Activated CD8-positive, alpha-beta T cell treated with anti-CD3 and anti-CD28 coated beads for 36 hours (primary cell): ENCODE measurements at regions not wholly inside any gene's neighbourhood (a gene's known extent, or its start where the extent isn't known, plus 50 kb on each side); places are given as distances from the start of the nearest gene placed in this dataset.
"Not testable (repeated sequence)": the region's sequence is repeated elsewhere in the genome, so short reads cannot be mapped to it uniquely, and the experiment has no call there.

Source experiments
- ATAC-seq: fragments of 200-7000 bp; cut with Tn5 transposase; one replicate; pipeline ENCODE4 v1.10.0; 2021; ENCODE audit warnings: mild to moderate bottlenecking, moderate library complexity
- CTCF ChIA-PET: fragments of 350-600 bp; sonication (Branson Sonifier 250); formaldehyde crosslinking; loops from one replicate; lab custom pipeline; 2021; ENCODE audit warnings: antibody characterized with exemption; lab: Charles Lee
- POLR2A ChIA-PET: fragments of 350-600 bp; sonication (Branson Sonifier 250); formaldehyde crosslinking; loops from one replicate; lab custom pipeline; 2021; ENCODE audit warnings: antibody characterized with exemption; lab: Charles Lee
- DNase-seq: peaks from one replicate; pipeline ENCODE4 v3.0.0-alpha.2; 2020
- H3K27ac Mint-ChIP-seq: one replicate; pipeline ENCODE4 v1.8.0; 2021; ENCODE audit warnings: mild to moderate bottlenecking, mixed read lengths
- H3K27me3 Mint-ChIP-seq: one replicate; pipeline ENCODE4 v1.8.0; 2021; ENCODE audit warnings: mixed read lengths
- H3K36me3 Mint-ChIP-seq: one replicate; pipeline ENCODE4 v1.8.0; 2021; ENCODE audit warnings: low read depth, mixed read lengths
- H3K4me1 Mint-ChIP-seq: one replicate; pipeline ENCODE4 v1.8.0; 2021; ENCODE audit warnings: low read depth, mixed read lengths
- H3K4me3 Mint-ChIP-seq: one replicate; pipeline ENCODE4 v1.8.0; 2021; ENCODE audit warnings: mild to moderate bottlenecking, moderate library complexity, mixed read lengths
- H3K9me3 Mint-ChIP-seq: one replicate; pipeline ENCODE4 v1.8.0; 2021; ENCODE audit warnings: mixed read lengths
- intact Hi-C: fragments of 100-400 bp; cut with micrococcal nuclease; formaldehyde crosslinking; loops from one replicate; pipeline ENCODE4 v1.10.0; 2022
- TF ChIP-seq, protein P1 (sequence below): fragments of 200-600 bp; IDR thresholded peaks from one replicate; pipeline ENCODE4 v1.8.0; 2022; ENCODE audit warnings: antibody characterized with exemption, mild to moderate bottlenecking

DNA sequence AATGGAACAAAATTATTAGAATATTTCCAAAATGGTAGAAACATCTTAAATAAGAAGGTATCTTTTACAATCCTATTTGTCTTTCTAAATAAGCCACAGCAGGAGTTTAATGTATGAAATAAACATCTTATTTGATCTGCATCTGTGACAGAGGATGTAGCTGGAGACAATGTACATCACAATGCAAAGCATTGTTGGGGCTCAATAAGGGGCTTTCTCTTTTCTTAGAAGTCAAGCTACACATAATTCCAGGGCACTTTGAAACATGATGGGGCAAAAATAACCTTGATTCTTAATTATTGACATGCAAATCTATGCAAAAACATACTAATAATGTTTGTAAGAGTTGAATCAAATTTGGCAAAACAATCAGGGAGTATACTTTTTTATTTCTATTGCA is 255.1 kb downstream of the DSC3 start:
- Mint-ChIP-seq H3K36me3 (no peaks in the 10 kb centered on the region), H3K27me3 (no peaks in the 10 kb centered on the region), H3K4me1 (no peaks in the 10 kb centered on the region), H3K27ac (no peak overlapping the region), H3K4me3 (no peak overlapping the region), H3K9me3 (peaks cover 24% of the 10 kb centered on the region)
- DNase-seq = no peak
- no peak for ATAC-seq
- CTCF ChIA-PET = no interaction called here
- intact Hi-C loops = no loop called here
- POLR2A ChIA-PET = no interaction called here
- TF ChIP-seq, protein P1, sequence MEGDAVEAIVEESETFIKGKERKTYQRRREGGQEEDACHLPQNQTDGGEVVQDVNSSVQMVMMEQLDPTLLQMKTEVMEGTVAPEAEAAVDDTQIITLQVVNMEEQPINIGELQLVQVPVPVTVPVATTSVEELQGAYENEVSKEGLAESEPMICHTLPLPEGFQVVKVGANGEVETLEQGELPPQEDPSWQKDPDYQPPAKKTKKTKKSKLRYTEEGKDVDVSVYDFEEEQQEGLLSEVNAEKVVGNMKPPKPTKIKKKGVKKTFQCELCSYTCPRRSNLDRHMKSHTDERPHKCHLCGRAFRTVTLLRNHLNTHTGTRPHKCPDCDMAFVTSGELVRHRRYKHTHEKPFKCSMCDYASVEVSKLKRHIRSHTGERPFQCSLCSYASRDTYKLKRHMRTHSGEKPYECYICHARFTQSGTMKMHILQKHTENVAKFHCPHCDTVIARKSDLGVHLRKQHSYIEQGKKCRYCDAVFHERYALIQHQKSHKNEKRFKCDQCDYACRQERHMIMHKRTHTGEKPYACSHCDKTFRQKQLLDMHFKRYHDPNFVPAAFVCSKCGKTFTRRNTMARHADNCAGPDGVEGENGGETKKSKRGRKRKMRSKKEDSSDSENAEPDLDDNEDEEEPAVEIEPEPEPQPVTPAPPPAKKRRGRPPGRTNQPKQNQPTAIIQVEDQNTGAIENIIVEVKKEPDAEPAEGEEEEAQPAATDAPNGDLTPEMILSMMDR = no peak

DNA sequence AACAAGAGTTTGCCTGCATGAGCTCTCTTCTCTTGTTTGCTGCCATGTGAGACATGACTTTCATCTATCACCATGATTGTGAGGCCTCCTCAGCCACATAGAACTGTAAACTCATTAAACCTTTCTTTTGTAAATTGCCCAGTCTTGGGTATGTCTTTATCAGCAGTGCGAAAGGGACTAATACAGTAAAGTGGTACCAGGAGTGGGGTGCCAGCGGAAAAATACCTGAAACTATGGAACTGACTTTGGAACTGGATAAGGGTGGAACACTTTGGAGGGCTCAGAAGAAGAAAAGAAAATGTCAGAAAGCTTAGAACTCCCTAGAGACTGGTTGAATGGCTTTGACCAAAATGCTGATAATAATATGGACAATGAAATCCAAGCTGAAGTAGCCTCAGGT is 260.9 kb downstream of the DSC3 start:
- peaks cover 31% of the 10 kb centered on the region for H3K9me3 Mint-ChIP-seq
- CTCF ChIA-PET = interaction anchor here (1.0 kb wide), 1 partner anchor 40 kb away, joined by 3 read pairs; no protein-coding TSS in a partner anchor
- H3K36me3 Mint-ChIP-seq = no peaks in the 10 kb centered on the region
- H3K27ac Mint-ChIP-seq = no peak overlapping the region
- TF ChIP-seq, protein P1 = no peak
- no peak for DNase-seq
- intact Hi-C loops = no loop called here
- ATAC-seq = no peak
- H3K4me3 Mint-ChIP-seq = no peak overlapping the region
- POLR2A ChIA-PET = no interaction called here
- no peaks in the 10 kb centered on the region for H3K27me3 Mint-ChIP-seq
- H3K4me1 Mint-ChIP-seq = no peaks in the 10 kb centered on the region

DNA sequence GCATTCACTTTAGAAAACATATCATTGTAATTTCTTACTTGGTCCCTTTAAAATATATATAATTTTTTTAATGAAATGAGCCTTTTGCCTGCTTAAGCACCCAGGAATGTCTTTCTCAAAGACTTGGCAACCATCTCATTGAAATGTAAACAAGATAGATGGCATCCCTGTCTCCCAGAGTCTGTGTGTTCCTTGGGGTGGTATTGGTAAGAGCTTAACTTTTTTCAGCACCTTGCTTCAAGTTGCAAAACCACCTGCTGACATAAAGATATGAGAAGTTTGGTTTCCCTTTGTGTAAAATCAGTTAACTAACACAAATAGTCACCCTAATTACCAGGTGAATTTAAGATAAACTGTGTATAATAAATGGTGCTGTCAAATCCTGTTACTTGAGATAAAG is 266.9 kb downstream of the DSC3 start:
- ChIA-PET POLR2A (no interaction called here), CTCF (no interaction called here)
- no peak overlapping the region for H3K4me3 Mint-ChIP-seq
- no peaks in the 10 kb centered on the region for H3K4me1 Mint-ChIP-seq
- DNase-seq (no peak), ATAC-seq (no peak)
- no peaks in the 10 kb centered on the region for H3K27me3 Mint-ChIP-seq
- intact Hi-C loops = no loop called here
- no peaks in the 10 kb centered on the region for H3K36me3 Mint-ChIP-seq
- no peak overlapping the region for H3K27ac Mint-ChIP-seq
- H3K9me3 Mint-ChIP-seq = peaks cover 19% of the 10 kb centered on the region
- TF ChIP-seq, protein P1 = no peak

DNA sequence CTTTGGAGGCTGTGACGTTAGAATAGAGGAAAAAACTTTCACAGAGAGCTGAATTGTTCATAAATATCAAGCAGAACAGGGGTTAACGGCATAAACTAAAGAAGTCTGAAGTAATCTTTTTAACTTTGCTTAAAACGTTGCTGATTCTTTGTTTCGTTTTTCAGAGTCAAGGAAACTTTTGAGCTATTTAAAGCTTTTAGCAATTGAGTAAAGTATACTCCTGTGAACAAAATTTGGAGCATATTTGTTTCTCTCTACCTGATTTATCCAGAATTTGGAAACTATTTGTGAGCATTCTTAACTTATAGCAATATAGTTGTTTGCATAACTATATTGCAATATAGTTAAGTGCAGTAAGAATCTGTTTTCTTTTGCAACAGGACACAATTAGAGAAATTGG is 270.4 kb downstream of the DSC3 start:
- H3K36me3 Mint-ChIP-seq, DNase-seq, intact Hi-C loops, ATAC-seq, H3K4me3 Mint-ChIP-seq, CTCF ChIA-PET, H3K27me3 Mint-ChIP-seq, H3K27ac Mint-ChIP-seq, H3K4me1 Mint-ChIP-seq, POLR2A ChIA-PET: not testable (repeated sequence)
- peaks cover 14% of the 10 kb centered on the region for H3K9me3 Mint-ChIP-seq

DNA sequence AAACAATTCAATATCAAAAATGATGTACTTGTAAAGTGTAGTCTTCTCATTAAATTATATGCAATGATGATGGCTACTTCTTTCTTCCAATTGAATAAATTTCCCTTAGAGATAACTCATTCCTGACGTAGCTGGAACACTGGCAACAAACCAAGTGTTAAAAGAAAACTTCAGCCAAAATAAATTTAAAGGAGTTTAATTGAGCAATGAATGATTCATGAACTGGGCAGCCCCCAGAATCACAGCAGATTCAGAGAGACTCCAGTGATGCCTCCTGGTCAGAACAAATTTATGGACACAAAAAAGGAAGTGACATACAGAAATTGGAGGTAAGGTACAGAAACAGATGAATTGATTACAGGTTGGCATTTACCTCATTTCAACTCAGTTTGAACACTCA is 276.5 kb downstream of the DSC3 start:
- ChIA-PET POLR2A (no interaction called here), CTCF (no interaction called here)
- H3K9me3 Mint-ChIP-seq = peaks cover 2% of the 10 kb centered on the region
- intact Hi-C loops = no loop called here
- DNase-seq (no peak), ATAC-seq (no peak)
- no peaks in the 10 kb centered on the region for H3K27me3 Mint-ChIP-seq
- TF ChIP-seq, protein P1 = no peak
- H3K4me1 Mint-ChIP-seq = no peaks in the 10 kb centered on the region
- H3K4me3 Mint-ChIP-seq = no peak overlapping the region
- no peak overlapping the region for H3K27ac Mint-ChIP-seq
- H3K36me3 Mint-ChIP-seq = no peaks in the 10 kb centered on the region

DNA sequence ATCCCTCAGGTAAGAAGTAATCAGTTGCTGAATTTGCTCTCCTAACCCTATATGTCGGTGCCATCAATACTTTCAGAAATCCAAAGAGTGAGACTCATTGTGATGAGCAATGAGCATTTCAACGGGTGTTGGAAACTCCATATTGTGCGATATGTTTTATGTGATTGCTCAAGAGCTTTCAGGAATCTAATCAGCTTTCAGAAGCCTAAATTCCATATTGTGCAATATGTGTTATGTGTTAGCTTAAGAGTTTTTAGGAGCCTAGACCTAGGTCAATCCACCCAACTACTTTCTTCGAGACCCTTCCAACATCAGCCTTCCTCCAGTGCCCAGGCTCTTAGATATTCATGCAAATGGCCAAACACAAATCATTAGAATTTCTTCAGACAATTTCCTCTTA is 277.3 kb downstream of the DSC3 start:
- Mint-ChIP-seq H3K36me3 (no peaks in the 10 kb centered on the region), H3K9me3 (no peaks in the 10 kb centered on the region), H3K27ac (no peak overlapping the region), H3K4me1 (no peaks in the 10 kb centered on the region), H3K4me3 (no peak overlapping the region), H3K27me3 (no peaks in the 10 kb centered on the region)
- TF ChIP-seq, protein P1 = no peak
- intact Hi-C loops = no loop called here
- no peak for DNase-seq
- ATAC-seq = no peak
- POLR2A ChIA-PET = no interaction called here
- CTCF ChIA-PET = no interaction called here
